HepG2 (cell line): ENCODE measurements at regions not wholly inside any gene's neighbourhood (a gene's known extent, or its start where the extent isn't known, plus 50 kb on each side); places are given as distances from the start of the nearest gene placed in this dataset.

ENCODE experiments used
- ATAC-seq: fragments of 200-7000 bp; cut with Tn5 transposase; 3 replicates; pipeline ENCODE4 v1.9.1; 2020; ENCODE audit warnings: mild to moderate bottlenecking, moderate library complexity
- BruUV-seq: library from RNA; stranded (reverse); fragments of 400-500 nt; replicated peaks from 2 replicates; lab custom pipeline; 2021; lab: Mats Ljungman, UMichigan
- CTCF ChIA-PET: fragments of 300-600 bp; formaldehyde crosslinking; extraction: SDS; loops from one replicate; lab custom pipeline; 2021; ENCODE audit warnings: low total read pairs, inconsistent platforms, low intra/inter-chr PET ratio; lab: Yijun Ruan, JAX
- POLR2A ChIA-PET: fragments of 350-600 bp; sonication (Branson Sonifier 250); formaldehyde crosslinking; loops from one replicate; lab custom pipeline; 2020; ENCODE audit warnings: antibody characterized with exemption, inconsistent platforms; lab: Yijun Ruan, JAX
- DNase-seq: peaks from one replicate; pipeline ENCODE4 v3.0.0-alpha.2; 2015; ENCODE audit warnings: low spot score
- FAIRE-seq: peaks from 3 replicates; lab custom pipeline; 2011; peaks lifted over from hg19 to GRCh38; lab: Jason Lieb, UNC
- H2AFZ ChIP-seq: one replicate; pipeline ENCODE4 v1.6.1; 2011; ENCODE audit warnings: low read length, inconsistent platforms
- H3K27ac ChIP-seq: fragments of 300-600 bp; 3 replicates; pipeline ENCODE4 v1.8.0; 2011; ENCODE audit warnings: mixed run types, mild to moderate bottlenecking, mixed read lengths, low read length, inconsistent platforms; ENCODE audit not compliant: insufficient read depth; ENCODE audit errors: extremely low read length
- H3K27me3 ChIP-seq, 2 experiments: fragments of 200-600 bp in 1 of 2; 2 replicates in 1 of 2; 3 replicates in 1 of 2; pipeline versions ENCODE4 v1.6.0 to v1.8.0; 2011; ENCODE audit warnings: low read length in 2 of 2, mild to moderate bottlenecking in 2 of 2, moderate library complexity in 2 of 2, inconsistent platforms in 1 of 2; ENCODE audit not compliant: insufficient read depth in 2 of 2, control insufficient read depth in 1 of 2
- H3K36me3 ChIP-seq, 2 experiments: fragments of 200-600 bp in 1 of 2; replicated peaks in 1 of 2; 2 replicates in 1 of 2; 3 replicates in 1 of 2; pipeline versions ENCODE4 v1.5.1 to v1.8.0; 2011; ENCODE audit warnings: low read length in 2 of 2, inconsistent platforms in 1 of 2; ENCODE audit not compliant: insufficient read depth in 2 of 2, control insufficient read depth in 1 of 2
- H3K4me1 ChIP-seq: 2 replicates; pipeline ENCODE4 v1.5.1; 2012; ENCODE audit warnings: low read length, inconsistent platforms; ENCODE audit not compliant: insufficient read depth
- H3K4me2 ChIP-seq: 2 replicates; pipeline ENCODE4 v1.6.0; 2011; ENCODE audit warnings: low read depth, low read length, inconsistent platforms
- H3K4me3 ChIP-seq, 3 experiments: fragments of 200-600 bp in 1 of 3; sonication (generic), shearing (Covaris generic) in 1 of 3; replicated peaks in 1 of 3; 2 replicates each; pipeline ENCODE4 v1.5.1; 2011 to 2016; ENCODE audit warnings: low read length in 3 of 3, inconsistent platforms in 2 of 3, low read depth in 2 of 3, mild to moderate bottlenecking in 2 of 3, control low read depth in 1 of 3, mixed read lengths in 1 of 3; ENCODE audit not compliant: insufficient read depth in 1 of 3
- H3K79me2 ChIP-seq: one replicate; pipeline ENCODE4 v1.6.1; 2011; ENCODE audit warnings: low read length, inconsistent platforms; ENCODE audit not compliant: insufficient read depth
- H3K9ac ChIP-seq: 2 replicates; pipeline ENCODE4 v1.6.0; 2011; ENCODE audit warnings: mild to moderate bottlenecking, low read depth, low read length, inconsistent platforms; ENCODE audit not compliant: insufficient read depth
- H3K9me3 ChIP-seq: 2 replicates; pipeline ENCODE4 v1.5.1; 2012; ENCODE audit warnings: mild to moderate bottlenecking, low read length
- H4K20me1 ChIP-seq: 2 replicates; pipeline ENCODE4 v1.6.0; 2011; ENCODE audit warnings: inconsistent platforms, mild to moderate bottlenecking, low read length, moderate library complexity; ENCODE audit not compliant: insufficient read depth
- AKAP8 ChIP-seq: sonication (generic); formaldehyde crosslinking; IDR thresholded peaks from 2 replicates; pipeline ENCODE4 v1.5.1; 2020; ENCODE audit warnings: mild to moderate bottlenecking, missing genetic modification reagents
- GABPB1 ChIP-seq: IDR thresholded peaks from 2 replicates; pipeline ENCODE4 v1.6.1; 2016; ENCODE audit warnings: mild to moderate bottlenecking, missing genetic modification reagents, moderate library complexity, missing compliant biosample characterization
- MBD4 ChIP-seq: IDR thresholded peaks from 2 replicates; pipeline ENCODE4 v1.6.1; 2012; ENCODE audit warnings: low read length, inconsistent platforms, borderline replicate concordance
- NFKBIZ ChIP-seq: IDR thresholded peaks from 2 replicates; pipeline ENCODE4 v1.6.1; 2018; ENCODE audit warnings: missing genetic modification reagents, missing compliant biosample characterization
- NR2F6 ChIP-seq, 2 experiments: IDR thresholded peaks; 2 replicates each; pipeline ENCODE4 v1.6.1; 2016; ENCODE audit warnings: antibody characterized with exemption in 1 of 2, mild to moderate bottlenecking in 1 of 2
- PHF5A ChIP-seq: IDR thresholded peaks from one replicate; pipeline ENCODE4 v1.6.1; 2018; ENCODE audit warnings: low read depth, missing genetic modification reagents; ENCODE audit not compliant: unreplicated experiment
- U2AF2 ChIP-seq: fragments of 200-400 bp; formaldehyde crosslinking; IDR thresholded peaks from 2 replicates; pipeline ENCODE4 v1.6.1; 2017; ENCODE audit warnings: low read depth, mild to moderate bottlenecking, low read length
- ZBTB10 ChIP-seq: sonication (generic); formaldehyde crosslinking; IDR thresholded peaks from 2 replicates; pipeline ENCODE4 v1.4.0; 2020; ENCODE audit warnings: missing genetic modification reagents, borderline replicate concordance
- ZBTB43 ChIP-seq: sonication (generic); formaldehyde crosslinking; conservative IDR thresholded peaks from 2 replicates; pipeline ENCODE4 v1.4.0; 2020; ENCODE audit warnings: missing genetic modification reagents
- ZNF329 ChIP-seq: sonication (generic); formaldehyde crosslinking; IDR thresholded peaks from 2 replicates; pipeline ENCODE4 v1.9.0; 2021; ENCODE audit warnings: low read depth, mild to moderate bottlenecking, missing genetic modification reagents
- ZNF382 ChIP-seq: sonication (generic); formaldehyde crosslinking; IDR thresholded peaks from 2 replicates; pipeline ENCODE4 v1.5.0; 2020; ENCODE audit warnings: missing genetic modification reagents, mild to moderate bottlenecking, borderline replicate concordance
- ZNF430 ChIP-seq: sonication (generic); formaldehyde crosslinking; IDR thresholded peaks from 2 replicates; pipeline ENCODE4 v1.9.0; 2021; ENCODE audit warnings: mild to moderate bottlenecking, missing genetic modification reagents
- WGBS: methylation state at CpG from one replicate; pipeline ENCODE4 v1.1.6; 2017; ENCODE audit warnings: low lambda C conversion rate; 5-methylcytosine and 5-hydroxymethylcytosine counted together
- in situ Hi-C: cut with HindIII; loops from 2 replicates; pipeline ENCODE4 v1.10.0; 2017; ENCODE audit warnings: low pct_unique_long_range_greater_than_20kb; ENCODE audit not compliant: extremely low pct_ligation_motif_present
- intact Hi-C: fragments of 100-400 bp; cut with micrococcal nuclease; formaldehyde crosslinking; loops from one replicate; pipeline ENCODE4 v1.10.0; 2022; ENCODE audit not compliant: unreplicated experiment

GRCh38 chr2:67041051-67041450 lies 356.1 kb upstream of the ETAA1 start:
- TF ChIP-seq NFKBIZ (CRISPR knock-in tag) (no peak), ZNF430 (CRISPR knock-in tag) (no peak), AKAP8 (CRISPR knock-in tag) (no peak), ZNF382 (CRISPR knock-in tag) (no peak), ZBTB43 (CRISPR knock-in tag) (no peak), NR2F6 (IDR thresholded peaks at IDR 0.05) (no peak), NR2F6 (CRISPR knock-in tag; IDR thresholded peaks at IDR 0.05) (no peak), ZNF329 (CRISPR knock-in tag) (no peak), U2AF2 (no peak), GABPB1 (CRISPR knock-in tag) (no peak), MBD4 (no peak), ZBTB10 (no peak), PHF5A (no peak)
- Histone ChIP-seq H4K20me1 (no peaks in the 10 kb centered on the region), H3K4me2 (no peak overlapping the region), H3K27me3 (no peaks in the 10 kb centered on the region), H3K4me3 (no peak overlapping the region), H3K9ac (no peak overlapping the region), H3K79me2 (no peaks in the 10 kb centered on the region), H3K9me3 (peaks cover 91% of the 10 kb centered on the region), H3K4me1 (0 out of 2 replicates have a peak, but pooled peaks cover 10% of the 10 kb centered on the region), H2AFZ (no peak overlapping the region), H3K36me3 (no peaks in the 10 kb centered on the region), H3K27ac (no peak overlapping the region)
- 4% methylated on average over 1 of the region's 1 CpG for WGBS
- intact Hi-C loops: no loop called here
- CTCF ChIA-PET: no interaction called here
- ATAC-seq: no peak
- in situ Hi-C loops: no loop called here
- FAIRE-seq: no peak
- POLR2A ChIA-PET: no interaction called here
- DNase-seq: no peak
- no TSS peak for BruUV-seq
